ENCODE measurements at regions not wholly inside any gene's neighbourhood (a gene's known extent, or its start where the extent isn't known, plus 50 kb on each side); places are given as distances from the start of the nearest gene placed in this dataset.

- no peak overlapping the region for H3K4me3 ChIP-seq (ENCODE audit: low read length)
Measured at GRCh38 chrX:143455046-143455445, 62.2 kb downstream of the SPANXN3 start.

DNA sequence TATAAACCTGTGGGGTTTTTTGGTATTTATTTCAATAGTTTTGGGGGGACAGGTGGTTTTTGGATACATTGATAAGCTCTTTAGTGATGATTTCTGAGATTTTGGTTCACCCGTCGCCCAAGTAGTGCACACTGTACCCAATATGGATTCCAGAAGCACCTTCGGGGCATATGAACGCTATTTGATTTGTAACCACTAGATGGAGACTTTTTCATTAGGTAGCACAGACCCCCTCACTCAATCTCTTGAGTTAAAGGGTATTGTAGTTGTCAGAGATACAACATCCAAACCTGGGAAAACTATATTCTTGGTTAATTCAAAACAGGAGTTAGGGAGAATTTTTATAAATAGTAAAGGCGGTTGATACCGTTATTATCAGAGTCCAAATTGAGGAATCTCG is 79.8 kb downstream of the SPANXN3 start:
- H3K4me3 ChIP-seq (ENCODE audit: low read length), result no peak overlapping the region
- no peak for DNase-seq (ENCODE audit: low read depth)
- TF ChIP-seq CTCF (conservative IDR thresholded peaks at IDR 0.05; ENCODE audit: low read depth, low read length), result peak; percentile 40

More at GRCh38 chrX:143455046-143455445, 62.2 kb downstream of the SPANXN3 start:
- no peak for DNase-seq (ENCODE audit: low read depth)
- TF ChIP-seq CTCF (conservative IDR thresholded peaks at IDR 0.05; ENCODE audit: low read depth, low read length), result no peak

DNA sequence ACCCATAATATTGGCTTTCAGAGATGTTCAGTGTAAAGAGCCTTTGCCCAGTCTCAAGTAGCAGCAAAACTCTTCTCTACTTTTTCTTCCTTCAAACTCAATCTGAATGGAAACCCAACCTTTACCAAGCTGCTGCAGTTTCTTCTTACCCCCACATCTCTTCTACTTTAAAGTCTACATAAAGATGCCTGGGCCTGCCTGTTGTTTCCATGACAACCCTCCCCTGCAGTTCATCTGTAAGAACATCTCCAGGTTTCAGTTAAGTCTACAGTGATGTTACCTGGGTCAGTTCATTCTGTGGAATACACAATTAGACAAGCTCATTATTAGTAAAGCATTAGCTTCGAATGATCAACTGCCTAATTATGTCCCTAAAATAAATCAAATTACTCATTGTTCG is 81.4 kb downstream of the SPANXN3 start:
- no peak overlapping the region for H3K4me3 ChIP-seq (ENCODE audit: low read length)
- no peak for TF ChIP-seq CTCF (conservative IDR thresholded peaks at IDR 0.05; ENCODE audit: low read depth, low read length)
- no peak for DNase-seq (ENCODE audit: low read depth)

- no peak for TF ChIP-seq CTCF (conservative IDR thresholded peaks at IDR 0.05; ENCODE audit: low read depth, low read length)
- no peak for DNase-seq (ENCODE audit: low read depth)
- no peak overlapping the region for H3K4me3 ChIP-seq (ENCODE audit: low read length)
Measured at GRCh38 chrX:143429811-143430210, 87.5 kb downstream of the SPANXN3 start.

DNA sequence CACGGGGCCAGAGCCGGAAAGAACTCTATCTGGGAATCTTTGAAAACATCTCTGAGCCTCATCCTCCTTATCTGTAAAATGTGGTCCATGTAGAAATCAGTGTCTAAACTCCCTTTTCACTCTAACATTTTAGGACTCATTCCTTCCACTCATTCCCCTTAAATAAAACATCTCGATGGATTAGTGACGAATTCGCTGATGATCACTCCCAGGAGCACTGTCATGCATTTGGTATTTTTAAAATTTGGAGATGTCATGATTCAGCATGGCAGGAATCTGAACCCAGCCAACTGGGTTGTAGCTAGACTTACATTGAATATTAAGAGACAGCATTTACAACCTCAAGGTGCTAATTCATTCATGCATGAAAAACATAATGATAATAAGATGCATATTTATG is 88.1 kb downstream of the SPANXN3 start:
- no peak overlapping the region for H3K4me3 ChIP-seq (ENCODE audit: low read length)
- DNase-seq (ENCODE audit: low read depth), result no peak
- no peak for TF ChIP-seq CTCF (conservative IDR thresholded peaks at IDR 0.05; ENCODE audit: low read depth, low read length)

GRCh38 chrX:143401160-143401559 is 116.1 kb downstream of the SPANXN3 start:
- DNase-seq (ENCODE audit: low read depth), result no peak
- H3K4me3 ChIP-seq (ENCODE audit: low read length), result no peak overlapping the region
- no peak for TF ChIP-seq CTCF (conservative IDR thresholded peaks at IDR 0.05; ENCODE audit: low read depth, low read length)

- H3K4me3 ChIP-seq (ENCODE audit: low read length), result no peak overlapping the region
Measured at GRCh38 chrX:143378851-143379250, 138.4 kb downstream of the SPANXN3 start.

More at GRCh38 chrX:143378851-143379250, 138.4 kb downstream of the SPANXN3 start:
- TF ChIP-seq CTCF (conservative IDR thresholded peaks at IDR 0.05; ENCODE audit: low read depth, low read length), result no peak
- no peak for DNase-seq (ENCODE audit: low read depth)

Data from retinal pigment epithelial cell (primary cell).